Liver (tissue), 8 donors: ENCODE measurements at regions not wholly inside any gene's neighbourhood (a gene's known extent, or its start where the extent isn't known, plus 50 kb on each side); places are given as distances from the start of the nearest gene placed in this dataset.

Experiments used
- DNase-seq: peaks from one replicate; pipeline ENCODE4 v3.0.0-alpha.2; 2017; ENCODE audit warnings: low spot score
- H3K27ac ChIP-seq, 2 donors: one replicate each; pipeline ENCODE4 v1.7.0; 2013; ENCODE audit warnings: inconsistent platforms in 2 of 2, low read length in 2 of 2, control low read depth in 1 of 2, low read depth in 1 of 2, mild to moderate bottlenecking in 1 of 2
- H3K27me3 ChIP-seq, 4 donors: one replicate each; pipeline versions ENCODE4 v1.6.1 to v1.7.0; 2013; ENCODE audit warnings: low read length in 3 of 4, inconsistent platforms in 1 of 4, mild to moderate bottlenecking in 1 of 4, moderate library complexity in 1 of 4; ENCODE audit not compliant: control insufficient read depth in 4 of 4, insufficient read depth in 4 of 4
- H3K36me3 ChIP-seq, 4 donors: one replicate each; pipeline versions ENCODE4 v1.6.1 to v1.7.0; 2013; ENCODE audit warnings: low read length in 3 of 4, mild to moderate bottlenecking in 3 of 4, low read depth in 1 of 4, moderate library complexity in 1 of 4; ENCODE audit not compliant: control insufficient read depth in 4 of 4, insufficient read depth in 3 of 4
- H3K4me1 ChIP-seq, 4 donors: one replicate each; pipeline versions ENCODE4 v1.6.1 to v1.7.0; 2013; ENCODE audit warnings: low read length in 3 of 4, mild to moderate bottlenecking in 3 of 4, moderate library complexity in 1 of 4; ENCODE audit not compliant: control insufficient read depth in 4 of 4, insufficient read depth in 4 of 4
- H3K4me3 ChIP-seq, 3 donors: one replicate each; pipeline versions ENCODE4 v1.6.1 to v1.7.0; 2013; ENCODE audit warnings: low read length in 3 of 3, control low read depth in 1 of 3, low read depth in 1 of 3, mild to moderate bottlenecking in 1 of 3
- H3K9ac ChIP-seq, 2 donors: one replicate each; pipeline ENCODE4 v1.7.0; 2013; ENCODE audit warnings: low read length in 2 of 2, mild to moderate bottlenecking in 2 of 2, moderate library complexity in 2 of 2, control low read depth in 1 of 2, low read depth in 1 of 2
- H3K9me3 ChIP-seq, 4 donors: one replicate each; pipeline versions ENCODE4 v1.6.1 to v1.7.0; 2013; ENCODE audit warnings: low read length in 3 of 4; ENCODE audit not compliant: control insufficient read depth in 4 of 4
- ATF3 ChIP-seq: IDR thresholded peaks from 2 replicates; pipeline ENCODE4 v1.6.1; 2016; ENCODE audit warnings: antibody characterized with exemption
- CTCF ChIP-seq: fragments of 150-350 bp; IDR thresholded peaks from 2 replicates; pipeline ENCODE4 v1.5.1; 2017; ENCODE audit warnings: improper control_type of control experiment, low read depth, low read length; ENCODE audit not compliant: missing input control
- EGR1 ChIP-seq, 2 donors: IDR thresholded peaks; 2 replicates each; pipeline ENCODE4 v1.6.1; 2016 to 2018; ENCODE audit warnings: antibody characterized with exemption in 2 of 2, low read depth in 2 of 2
- FOXA1 ChIP-seq: IDR thresholded peaks from 2 replicates; pipeline ENCODE4 v1.6.1; 2016; ENCODE audit warnings: antibody characterized with exemption
- FOXA2 ChIP-seq: IDR thresholded peaks from 2 replicates; pipeline ENCODE4 v1.6.1; 2016; ENCODE audit warnings: antibody characterized with exemption
- GABPA ChIP-seq, 2 donors: IDR thresholded peaks in 1 of 2; conservative IDR thresholded peaks in 1 of 2; 2 replicates each; pipeline ENCODE4 v1.6.1; 2016; ENCODE audit warnings: antibody characterized with exemption in 2 of 2, mild to moderate bottlenecking in 1 of 2, moderate library complexity in 1 of 2
- HNF4A ChIP-seq, 2 donors: conservative IDR thresholded peaks; 2 replicates each; pipeline ENCODE4 v1.6.1; 2016; ENCODE audit warnings: antibody characterized with exemption in 2 of 2, mild to moderate bottlenecking in 2 of 2
- HNF4G ChIP-seq: IDR thresholded peaks from 2 replicates; pipeline ENCODE4 v1.6.1; 2016; ENCODE audit warnings: antibody characterized with exemption
- JUND ChIP-seq, 2 donors: IDR thresholded peaks; 2 replicates each; pipeline ENCODE4 v1.6.1; 2016; ENCODE audit warnings: antibody characterized with exemption in 2 of 2
- MAX ChIP-seq: IDR thresholded peaks from 2 replicates; pipeline ENCODE4 v1.6.1; 2016; ENCODE audit warnings: antibody characterized with exemption
- NR2F2 ChIP-seq: IDR thresholded peaks from 2 replicates; pipeline ENCODE4 v1.6.1; 2016; ENCODE audit warnings: antibody characterized with exemption
- RAD21 ChIP-seq, 2 donors: IDR thresholded peaks; 2 replicates each; pipeline ENCODE4 v1.6.1; 2016; ENCODE audit warnings: antibody characterized with exemption in 2 of 2, mild to moderate bottlenecking in 2 of 2
- REST ChIP-seq: IDR thresholded peaks from 2 replicates; pipeline ENCODE4 v1.6.1; 2016; ENCODE audit warnings: antibody characterized with exemption, mild to moderate bottlenecking
- RXRA ChIP-seq, 2 donors: IDR thresholded peaks; 2 replicates each; pipeline ENCODE4 v1.6.1; 2017 to 2018; ENCODE audit warnings: antibody characterized with exemption in 2 of 2, mild to moderate bottlenecking in 1 of 2
- SP1 ChIP-seq: IDR thresholded peaks from 2 replicates; pipeline ENCODE4 v1.6.1; 2018; ENCODE audit warnings: antibody characterized with exemption, mild to moderate bottlenecking
- TAF1 ChIP-seq: conservative IDR thresholded peaks from 2 replicates; pipeline ENCODE4 v1.6.1; 2016; ENCODE audit warnings: antibody characterized with exemption, mild to moderate bottlenecking
- YY1 ChIP-seq: IDR thresholded peaks from 2 replicates; pipeline ENCODE4 v1.6.1; 2016; ENCODE audit warnings: antibody characterized with exemption, mild to moderate bottlenecking
- WGBS: extraction: QIAGEN DNeasy Blood & Tissue Kit; methylation state at CpG from one replicate; pipeline ENCODE4 v1.1.7; 2013; 5-methylcytosine and 5-hydroxymethylcytosine counted together
- TF ChIP-seq, protein P1 (sequence below): IDR thresholded peaks from 2 replicates; pipeline ENCODE4 v1.6.1; 2016; ENCODE audit warnings: antibody characterized with exemption
- donor health status: healthy.
- donor health status: healthy.
- donor health status: healthy.
- donor health status: healthy.
- donor health status: healthy.

- TF ChIP-seq HNF4G (no peak), SP1 (no peak), CTCF (no peak), RAD21 (IDR thresholded peaks at IDR 0.05) (no peak)
These were observed 526.1 kb upstream of the FLRT2 start (continued) for GRCh38 chr14:85003805-85004204.

DNA sequence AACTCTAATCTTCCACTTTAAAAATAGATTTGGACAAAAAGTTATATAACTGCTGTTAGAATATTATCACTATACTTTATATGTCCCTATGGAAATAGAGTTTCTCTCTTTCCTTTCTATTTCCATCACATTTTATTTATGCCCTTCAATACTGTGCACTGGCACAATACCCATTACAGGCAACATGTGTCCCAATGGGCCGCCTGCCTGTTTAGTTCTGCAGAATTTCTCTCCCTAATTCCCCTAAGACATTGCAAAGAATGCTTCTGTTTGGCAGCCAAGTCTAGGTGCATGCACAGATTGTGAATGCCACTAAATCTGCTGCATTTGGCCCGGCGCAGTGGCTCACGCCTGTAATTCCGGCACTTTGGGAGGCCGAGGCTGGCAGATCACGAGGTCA is 520.4 kb upstream of the FLRT2 start:
- Histone ChIP-seq H3K4me3 (no peak overlapping the region), H3K9me3 (no peaks in the 10 kb centered on the region), H3K9ac (no peak overlapping the region), H3K4me1 (no peaks in the 10 kb centered on the region), H3K36me3 (no peaks in the 10 kb centered on the region), H3K27ac (no peak overlapping the region), H3K27me3 (no peaks in the 10 kb centered on the region)
- 94% methylated on average over 7 of the region's 7 CpGs for WGBS
- DNase-seq, result no peak
- TF ChIP-seq EGR1 (IDR thresholded peaks at IDR 0.05; ENCODE audit: low read depth in 2 of 2) (no peak), ATF3 (no peak), GABPA (IDR thresholded peaks at IDR 0.05 in 1 of 2, conservative IDR thresholded peaks at IDR 0.05 in 1 of 2) (no peak), TAF1 (no peak), REST (no peak), MAX (no peak), YY1 (no peak), NR2F2 (no peak), RXRA (IDR thresholded peaks at IDR 0.05) (no peak), HNF4G (no peak), SP1 (no peak), FOXA2 (no peak), FOXA1 (no peak), HNF4A (conservative IDR thresholded peaks at IDR 0.05) (no peak), RAD21 (IDR thresholded peaks at IDR 0.05) (no peak), CTCF (no peak), JUND (IDR thresholded peaks at IDR 0.05) (no peak)
- TF ChIP-seq, protein P1, sequence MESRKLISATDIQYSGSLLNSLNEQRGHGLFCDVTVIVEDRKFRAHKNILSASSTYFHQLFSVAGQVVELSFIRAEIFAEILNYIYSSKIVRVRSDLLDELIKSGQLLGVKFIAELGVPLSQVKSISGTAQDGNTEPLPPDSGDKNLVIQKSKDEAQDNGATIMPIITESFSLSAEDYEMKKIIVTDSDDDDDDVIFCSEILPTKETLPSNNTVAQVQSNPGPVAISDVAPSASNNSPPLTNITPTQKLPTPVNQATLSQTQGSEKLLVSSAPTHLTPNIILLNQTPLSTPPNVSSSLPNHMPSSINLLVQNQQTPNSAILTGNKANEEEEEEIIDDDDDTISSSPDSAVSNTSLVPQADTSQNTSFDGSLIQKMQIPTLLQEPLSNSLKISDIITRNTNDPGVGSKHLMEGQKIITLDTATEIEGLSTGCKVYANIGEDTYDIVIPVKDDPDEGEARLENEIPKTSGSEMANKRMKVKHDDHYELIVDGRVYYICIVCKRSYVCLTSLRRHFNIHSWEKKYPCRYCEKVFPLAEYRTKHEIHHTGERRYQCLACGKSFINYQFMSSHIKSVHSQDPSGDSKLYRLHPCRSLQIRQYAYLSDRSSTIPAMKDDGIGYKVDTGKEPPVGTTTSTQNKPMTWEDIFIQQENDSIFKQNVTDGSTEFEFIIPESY, result no peak
